HCT116 (cell line): ENCODE measurements at regions not wholly inside any gene's neighbourhood (a gene's known extent, or its start where the extent isn't known, plus 50 kb on each side); places are given as distances from the start of the nearest gene placed in this dataset.
A peak's percentile ranks its signal among the peaks of the same experiment; 100 is the strongest.

Source experiments
- ATAC-seq: fragments of 200-7000 bp; cut with Tn5 transposase; 2 replicates; pipeline ENCODE4 v1.9.1; 2020; ENCODE audit warnings: mild to moderate bottlenecking, moderate library complexity
- BruUV-seq: library from RNA; stranded (reverse); fragments of 400-500 nt; replicated peaks from 2 replicates; lab custom pipeline; 2021; lab: Mats Ljungman, UMichigan
- CTCF ChIA-PET: fragments of 300-600 bp; sonication (Branson Sonifier 250); formaldehyde crosslinking; loops from one replicate; lab custom pipeline; 2021; ENCODE audit warnings: antibody characterized with exemption; lab: Charles Lee
- POLR2A ChIA-PET: fragments of 300-600, 350-600 bp; sonication (Branson Sonifier 250); formaldehyde crosslinking; loops from one replicate; lab custom pipeline; 2021; ENCODE audit warnings: antibody characterized with exemption; lab: Charles Lee
- RAD21 ChIA-PET, 2 experiments: fragments of 300-600 bp; sonication (Branson Sonifier 250); formaldehyde crosslinking; loops; one replicate each; lab custom pipeline; 2023; ENCODE audit warnings: low total read pairs in 2 of 2; ENCODE audit not compliant: uncharacterized antibody in 2 of 2, unreplicated experiment in 2 of 2, low non-redundant PET in 1 of 2; lab: Charles Lee
- DNase-seq: peaks from one replicate; pipeline ENCODE4 v3.0.0-alpha.2; 2010; ENCODE audit warnings: low read depth, low spot score
- H2AFZ ChIP-seq: fragments of 200-600 bp; shearing (Covaris generic), sonication (generic); 2 replicates; pipeline ENCODE4 v1.6.1; 2017; ENCODE audit warnings: low read depth, mixed run types, mixed read lengths, antibody characterized with exemption, low read length; ENCODE audit not compliant: poor library complexity, severe bottlenecking
- H3K27ac ChIP-seq: 2 replicates; pipeline ENCODE4 v1.5.1; 2012; ENCODE audit warnings: low read depth, low read length
- H3K27me3 ChIP-seq: fragments of 200-600 bp; sonication (generic); 2 replicates; pipeline ENCODE4 v1.6.1; 2016; ENCODE audit warnings: mixed run types, low read length, mixed read lengths; ENCODE audit not compliant: insufficient read depth
- H3K36me3 ChIP-seq, 2 experiments: fragments of 200-500 bp in 1 of 2; fragments of 200-600 bp in 1 of 2; sonication (Bioruptor generic) in 1 of 2; sonication (generic) in 1 of 2; 2 replicates each; pipeline versions ENCODE4 v1.5.1 to v1.6.1; 2014 to 2016; ENCODE audit warnings: low read length in 2 of 2, inconsistent platforms in 1 of 2, mixed read lengths in 1 of 2, mixed run types in 1 of 2; ENCODE audit not compliant: insufficient read depth in 2 of 2, control insufficient read depth in 1 of 2
- H3K4me1 ChIP-seq, 2 experiments: fragments of 200-600 bp in 1 of 2; sonication (generic) in 1 of 2; 2 replicates each; pipeline versions ENCODE4 v1.5.1 to v1.6.1; 2012 to 2017; ENCODE audit warnings: low read length in 2 of 2, inconsistent platforms in 1 of 2, mild to moderate bottlenecking in 1 of 2, mixed read lengths in 1 of 2, mixed run types in 1 of 2, moderate library complexity in 1 of 2; ENCODE audit not compliant: insufficient read depth in 2 of 2, control insufficient read depth in 1 of 2
- H3K4me2 ChIP-seq: fragments of 200-600 bp; sonication (generic); 2 replicates; pipeline ENCODE4 v1.6.1; 2017; ENCODE audit warnings: mixed run types, low read length, mixed read lengths
- H3K4me3 ChIP-seq, 2 experiments: fragments of 200-600 bp in 1 of 2; sonication (generic) in 1 of 2; replicated peaks in 1 of 2; 2 replicates each; pipeline ENCODE4 v1.5.1; 2011 to 2016; ENCODE audit warnings: low read length in 2 of 2, control low read depth in 1 of 2, low read depth in 1 of 2, mild to moderate bottlenecking in 1 of 2, mixed read lengths in 1 of 2, mixed run types in 1 of 2
- H3K79me2 ChIP-seq: fragments of 200-600 bp; sonication (generic); 2 replicates; pipeline ENCODE4 v1.6.1; 2017; ENCODE audit warnings: mild to moderate bottlenecking, mixed run types, low read length, moderate library complexity, mixed read lengths; ENCODE audit not compliant: insufficient read depth
- H3K9ac ChIP-seq: fragments of 200-600 bp; sonication (generic); 2 replicates; pipeline ENCODE4 v1.6.1; 2016; ENCODE audit warnings: low read length, mixed read lengths
- H3K9me2 ChIP-seq: fragments of 200-600 bp; sonication (generic), shearing (Covaris generic); 2 replicates; pipeline ENCODE4 v1.6.1; 2017; ENCODE audit warnings: mixed run types, mild to moderate bottlenecking, moderate library complexity; ENCODE audit not compliant: insufficient read depth
- H3K9me3 ChIP-seq, 2 experiments: fragments of 200-500 bp in 1 of 2; fragments of 200-600 bp in 1 of 2; sonication (Bioruptor generic) in 1 of 2; sonication (generic) in 1 of 2; 2 replicates each; pipeline ENCODE4 v1.6.1; 2014 to 2017; ENCODE audit warnings: low read length in 2 of 2, mixed read lengths in 2 of 2, inconsistent platforms in 1 of 2, low read depth in 1 of 2, mild to moderate bottlenecking in 1 of 2, mixed run types in 1 of 2, moderate library complexity in 1 of 2; ENCODE audit not compliant: control insufficient read depth in 1 of 2, insufficient read depth in 1 of 2
- H4K20me1 ChIP-seq: fragments of 200-600 bp; sonication (generic), shearing (Covaris generic); 2 replicates; pipeline ENCODE4 v1.6.1; 2017; ENCODE audit warnings: mixed run types, mild to moderate bottlenecking, moderate library complexity; ENCODE audit not compliant: insufficient read depth
- ATF3 ChIP-seq: IDR thresholded peaks from 2 replicates; pipeline ENCODE4 v1.6.1; 2012
- CBX3 ChIP-seq: IDR thresholded peaks from 2 replicates; pipeline ENCODE4 v1.6.1; 2012; ENCODE audit warnings: low read depth
- CEBPB ChIP-seq: IDR thresholded peaks from 2 replicates; pipeline ENCODE4 v1.6.1; 2012; ENCODE audit warnings: low read depth
- CTCF ChIP-seq, 3 experiments: fragments of 200-600 bp in 1 of 3; sonication (generic) in 1 of 3; IDR thresholded peaks in 2 of 3; conservative IDR thresholded peaks in 1 of 3; 2 replicates each; pipeline ENCODE4 v1.5.1; 2012 to 2017; ENCODE audit warnings: low read depth in 2 of 3, low read length in 2 of 3, antibody characterized with exemption in 1 of 3, borderline replicate concordance in 1 of 3, control low read depth in 1 of 3, mild to moderate bottlenecking in 1 of 3, mixed read lengths in 1 of 3, mixed run types in 1 of 3, moderate library complexity in 1 of 3; ENCODE audit not compliant: insufficient read depth in 1 of 3
- EGR1 ChIP-seq: IDR thresholded peaks from 2 replicates; pipeline ENCODE4 v1.6.1; 2012; ENCODE audit warnings: low read depth
- ELF1 ChIP-seq: IDR thresholded peaks from 2 replicates; pipeline ENCODE4 v1.6.1; 2012; ENCODE audit warnings: low read depth, borderline replicate concordance
- EZH2 ChIP-seq: fragments of 200-600 bp; sonication (generic); IDR thresholded peaks from 2 replicates; pipeline ENCODE4 v1.6.1; 2017; ENCODE audit warnings: antibody characterized with exemption, mixed run types
- EZH2phosphoT487 ChIP-seq: fragments of 200-600 bp; IDR thresholded peaks from 2 replicates; pipeline ENCODE4 v1.6.1; 2018; ENCODE audit warnings: antibody characterized with exemption, borderline replicate concordance
- FOSL1 ChIP-seq: IDR thresholded peaks from 2 replicates; pipeline ENCODE4 v1.6.1; 2012; ENCODE audit warnings: low read depth
- POLR2A ChIP-seq: IDR thresholded peaks from 2 replicates; pipeline ENCODE4 v1.7.0; 2011; ENCODE audit warnings: borderline replicate concordance; ENCODE audit not compliant: insufficient read depth, insufficient read length; ENCODE audit errors: extremely low read depth
- POLR2AphosphoS5 ChIP-seq: IDR thresholded peaks from 2 replicates; pipeline ENCODE4 v1.6.1; 2011; ENCODE audit warnings: mild to moderate bottlenecking, low read depth, low read length, moderate library complexity
- REST ChIP-seq: IDR thresholded peaks from 2 replicates; pipeline ENCODE4 v1.6.1; 2012; ENCODE audit warnings: low read depth
- SIN3A ChIP-seq: IDR thresholded peaks from 2 replicates; pipeline ENCODE4 v1.6.1; 2012; ENCODE audit warnings: low read depth
- SP1 ChIP-seq: IDR thresholded peaks from 2 replicates; pipeline ENCODE4 v1.6.1; 2012; ENCODE audit warnings: low read depth
- SRF ChIP-seq: IDR thresholded peaks from 2 replicates; pipeline ENCODE4 v1.6.1; 2012; ENCODE audit warnings: low read depth
- TCF7L2 ChIP-seq: IDR thresholded peaks from 2 replicates; pipeline ENCODE4 v1.7.0; 2011; ENCODE audit warnings: borderline replicate concordance, inconsistent platforms; ENCODE audit not compliant: insufficient read depth, insufficient read length; ENCODE audit errors: extremely low read depth
- YY1 ChIP-seq: IDR thresholded peaks from 2 replicates; pipeline ENCODE4 v1.6.1; 2011; ENCODE audit warnings: low read length, low read depth, moderate library complexity, mild to moderate bottlenecking; ENCODE audit not compliant: insufficient replicate concordance; ENCODE audit errors: extremely low read depth
- ZBTB33 ChIP-seq: IDR thresholded peaks from 2 replicates; pipeline ENCODE4 v1.6.1; 2011; ENCODE audit warnings: mild to moderate bottlenecking, low read length, moderate library complexity; ENCODE audit not compliant: insufficient replicate concordance; ENCODE audit errors: extremely low read depth
- ZNF274 ChIP-seq: fragments of 200-500 bp; sonication (Bioruptor generic); IDR thresholded peaks from 2 replicates; pipeline ENCODE4 v1.6.1; 2014; ENCODE audit warnings: mild to moderate bottlenecking, low read depth, low read length, inconsistent platforms
- intact Hi-C: fragments of 100-400 bp; cut with micrococcal nuclease; formaldehyde crosslinking; loops from 2 replicates; pipeline ENCODE4 v1.10.0; 2022

GRCh38 chr9:109857336-109857735, 77.3 kb downstream of the PALM2AKAP2 start:
- H3K27ac ChIP-seq: no peak overlapping the region
- H3K4me1 ChIP-seq: peaks cover 0 to 7% of the 10 kb centered on the region in 2 experiments; a peak in 3 of 4 replicates
- DNase-seq (no peak), ATAC-seq (no peak)
- H3K36me3 ChIP-seq: no peaks in the 10 kb centered on the region
- H3K9me3 ChIP-seq: no peaks in the 10 kb centered on the region
- H4K20me1 ChIP-seq: no peaks in the 10 kb centered on the region
- no peaks in the 10 kb centered on the region for H3K79me2 ChIP-seq
- H3K4me3 ChIP-seq: no peak overlapping the region
- intact Hi-C loops: no loop called here
- TF ChIP-seq YY1 (no peak), POLR2AphosphoS5 (no peak), ELF1 (no peak), EGR1 (no peak), EZH2 (no peak), REST (no peak), ATF3 (no peak), SIN3A (no peak), SRF (no peak), EZH2phosphoT487 (no peak), CEBPB (no peak), CTCF (IDR thresholded peaks at IDR 0.05 in 2 of 3, conservative IDR thresholded peaks at IDR 0.05 in 1 of 3; ENCODE audit: borderline replicate concordance in 1 of 3, insufficient read depth in 1 of 3, low read depth in 2 of 3, low read length in 2 of 3) (no peak), FOSL1 (no peak), POLR2A (no peak), CBX3 (no peak), TCF7L2 (no peak), ZBTB33 (no peak), ZNF274 (no peak), SP1 (no peak)
- TF ChIP-seq, all 23 proteins: peak for 0
- peak overlapping the region; percentile 55 for H2AFZ ChIP-seq
- no TSS peak for BruUV-seq
- CTCF ChIA-PET: interaction anchor here (1.5 kb wide), 1 partner anchor 294 kb away, joined by 3 read pairs; no protein-coding TSS in a partner anchor
- H3K27me3 ChIP-seq: peaks cover 41% of the 10 kb centered on the region; the same call in 1 of the 2 replicates
- H3K4me2 ChIP-seq: peak overlapping the region; percentile 44; the same call in 1 of the 2 replicates
- RAD21 ChIA-PET: no interaction called here
- no peak overlapping the region for H3K9ac ChIP-seq
- POLR2A ChIA-PET: no interaction called here
- no peaks in the 10 kb centered on the region for H3K9me2 ChIP-seq
